RPMI8226 (cell line): ENCODE measurements at regions not wholly inside any gene's neighbourhood (a gene's known extent, or its start where the extent isn't known, plus 50 kb on each side); places are given as distances from the start of the nearest gene placed in this dataset.
"Not testable (repeated sequence)": the region's sequence is repeated elsewhere in the genome, so short reads cannot be mapped to it uniquely, and the experiment has no call there.

Source experiments
- DNase-seq: peaks from one replicate; pipeline ENCODE4 v3.0.0-alpha.2; 2015

DNA sequence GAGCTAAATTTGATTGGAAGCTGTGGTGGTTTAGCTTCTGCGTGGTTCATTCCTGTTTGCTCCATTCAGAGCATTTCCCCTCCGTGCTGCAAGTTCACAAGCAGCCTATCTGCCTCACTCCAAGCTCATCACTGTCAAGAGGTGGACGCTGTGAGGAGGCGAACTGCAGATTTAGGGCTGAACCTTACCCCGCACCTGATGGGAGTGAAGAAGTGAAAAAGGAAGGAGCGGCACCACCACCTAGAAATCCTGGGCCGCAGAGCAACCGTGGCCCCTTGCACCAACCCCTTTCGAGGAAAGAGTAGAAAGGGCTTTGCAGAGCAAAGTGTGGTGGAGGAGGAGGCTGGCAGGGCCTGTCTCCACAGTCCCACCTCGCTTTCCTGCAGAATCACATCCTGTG, 117.4 kb downstream of the IER5 start:
- no peak for DNase-seq

DNA sequence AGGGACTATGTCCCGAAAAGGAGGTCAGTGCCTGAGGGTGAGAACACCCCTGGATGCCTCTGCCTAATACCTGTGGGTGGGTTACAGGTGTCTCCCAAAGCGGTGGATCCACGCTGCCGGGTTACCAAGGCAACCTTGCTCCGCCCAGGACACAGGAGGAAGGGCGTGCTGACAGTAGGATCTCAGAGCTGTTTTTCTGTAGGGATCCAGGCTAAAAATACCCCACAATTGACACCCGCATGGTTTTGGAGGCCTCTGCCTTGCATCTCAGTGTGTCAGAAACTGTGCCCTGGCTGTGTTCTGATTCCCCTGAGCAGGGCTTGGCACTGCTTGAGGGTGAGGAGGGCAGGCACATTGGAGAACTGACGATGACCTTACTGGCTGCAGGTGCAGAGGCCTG, 118.0 kb downstream of the IER5 start:
- DNase-seq, result no peak

GRCh38 chr1:181206979-181207790, 118.7 kb downstream of the IER5 start:
- DNase-seq, result no peak

- DNase-seq, result no peak
Observed at GRCh38 chr1:181208083-181208482, 119.6 kb downstream of the IER5 start.

DNA sequence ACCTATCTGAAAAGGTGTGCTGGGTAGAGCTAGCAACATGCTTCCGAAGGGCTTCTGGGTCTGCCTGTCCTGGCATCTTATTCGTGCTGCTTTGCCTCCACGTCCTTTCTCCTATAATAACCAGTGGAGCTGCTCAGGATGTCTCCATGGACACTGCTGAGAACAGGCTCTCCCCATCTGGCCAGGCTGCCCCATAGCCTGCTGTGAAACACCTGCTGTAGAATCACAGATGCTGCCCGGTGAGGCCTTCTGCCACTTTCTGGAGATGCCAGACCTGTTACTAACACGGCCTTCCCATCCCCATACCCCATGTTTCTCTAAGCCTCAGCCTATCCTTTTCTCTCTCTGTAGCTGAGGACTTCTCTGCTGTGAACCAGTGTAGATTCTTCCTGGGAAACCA, 120.5 kb downstream of the IER5 start:
- no peak for DNase-seq

- no peak for DNase-seq
Observed at GRCh38 chr1:181213056-181213455, 124.6 kb downstream of the IER5 start.

- no peak for DNase-seq
Observed at GRCh38 chr1:181216591-181216994, 128.1 kb downstream of the IER5 start.

DNA sequence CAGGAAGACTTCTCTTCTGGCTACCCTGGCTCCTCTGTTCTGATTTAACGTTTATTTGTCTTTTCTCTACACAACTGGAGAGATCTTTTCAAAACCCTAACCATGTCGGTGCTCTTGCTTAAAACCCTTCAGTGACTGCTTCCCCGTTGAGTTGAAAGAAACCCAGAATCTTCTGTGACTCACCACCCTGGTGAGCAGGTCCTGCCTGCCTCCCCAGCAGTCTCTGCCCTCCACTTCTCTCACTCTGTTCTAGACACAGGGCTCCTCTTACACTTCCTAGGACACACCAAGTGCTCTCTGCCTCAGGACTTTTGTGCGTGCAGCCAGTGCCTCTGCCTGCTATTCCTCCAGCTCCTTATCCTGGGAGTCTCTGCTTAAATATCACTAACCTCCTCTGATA, 131.4 kb downstream of the IER5 start:
- DNase-seq, result no peak

DNA sequence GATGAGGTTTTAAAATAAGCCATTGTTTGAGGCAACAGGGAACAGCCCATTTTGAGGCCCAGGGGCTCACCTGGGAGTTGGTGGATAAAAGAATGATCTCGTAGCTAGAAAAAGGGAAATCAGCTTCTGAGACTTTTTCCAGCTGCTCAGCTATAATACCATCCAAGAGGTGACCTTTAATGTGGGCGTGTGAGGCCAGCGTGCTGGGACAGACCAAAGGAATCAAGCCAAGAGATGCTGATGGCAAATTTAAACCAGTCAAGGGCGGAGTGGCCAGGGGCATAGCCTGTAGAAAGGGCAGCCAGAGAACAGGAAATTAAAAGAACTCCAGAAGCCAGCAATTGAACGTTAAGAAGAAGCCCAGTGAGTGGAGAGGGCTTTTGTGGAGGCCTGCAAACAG, 132.6 kb downstream of the IER5 start:
- DNase-seq, result no peak

GRCh38 chr1:181222972-181223505, 134.5 kb downstream of the IER5 start:
- no peak for DNase-seq

GRCh38 chr1:181226728-181227127, 138.2 kb downstream of the IER5 start:
- not testable (repeated sequence) for DNase-seq

DNA sequence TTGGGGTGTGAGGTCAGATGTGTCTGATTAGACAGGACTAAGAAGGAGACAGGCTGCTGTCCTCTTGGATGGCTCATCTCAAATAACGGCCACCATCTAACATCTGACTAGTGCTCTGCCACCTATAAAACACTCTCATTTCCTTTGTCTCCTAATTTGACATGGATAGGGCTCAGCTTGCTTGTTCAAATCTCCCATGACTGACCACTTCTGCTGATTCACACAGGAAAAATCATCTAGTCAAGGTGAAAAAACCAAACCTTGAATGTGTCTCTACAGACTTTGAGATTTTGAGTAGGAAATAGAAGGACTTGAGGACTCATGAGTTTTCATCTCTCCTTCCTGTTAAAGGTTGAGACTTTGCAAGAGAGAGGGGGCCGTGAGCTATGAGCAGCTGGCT, 150.6 kb downstream of the IER5 start:
- no peak for DNase-seq

GRCh38 chr1:181246320-181246719, 157.8 kb downstream of the IER5 start:
- DNase-seq, result not testable (repeated sequence)

- DNase-seq, result not testable (repeated sequence)
Observed at GRCh38 chr1:181248361-181248760, 159.9 kb downstream of the IER5 start.

DNA sequence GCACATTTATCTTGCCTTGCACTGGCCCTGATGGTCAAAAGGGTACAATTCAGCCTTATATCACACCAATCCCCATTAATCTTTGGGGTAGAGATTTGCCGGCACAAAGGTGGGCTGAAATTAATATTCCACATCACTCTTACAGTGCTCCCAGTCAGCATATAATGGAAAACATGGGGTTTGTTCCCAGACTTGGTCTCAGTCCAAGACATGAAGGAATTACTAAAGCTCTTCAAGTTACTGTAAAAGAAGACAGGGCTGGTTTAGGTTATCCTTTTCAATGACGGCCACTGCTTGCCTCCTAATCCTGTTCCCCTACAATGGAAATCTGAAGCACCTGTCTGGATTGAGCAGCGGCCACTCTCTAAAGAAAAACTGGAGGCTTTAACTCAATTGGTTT, 160.7 kb downstream of the IER5 start:
- DNase-seq, result no peak

DNA sequence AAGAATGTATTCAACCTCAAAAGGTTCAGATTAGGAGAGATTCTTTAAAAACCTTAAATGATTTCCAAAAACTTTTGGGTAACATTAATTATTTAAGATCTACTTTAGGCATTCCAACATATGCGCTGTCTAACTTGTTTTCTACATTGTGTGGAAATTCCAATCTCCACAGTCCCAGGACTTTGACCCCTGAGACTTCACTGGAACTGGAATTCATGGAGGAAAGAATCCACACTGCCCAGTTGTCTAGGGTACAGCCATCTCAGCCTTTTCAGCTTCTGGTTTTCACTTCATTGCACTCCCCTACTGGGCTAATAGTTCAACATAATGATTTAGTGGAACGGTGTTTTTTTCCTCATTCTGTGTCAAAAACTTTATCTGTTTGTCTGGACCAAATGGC, 161.5 kb downstream of the IER5 start:
- no peak for DNase-seq

GRCh38 chr1:181251001-181251712, 162.7 kb downstream of the IER5 start:
- DNase-seq, result no peak

DNA sequence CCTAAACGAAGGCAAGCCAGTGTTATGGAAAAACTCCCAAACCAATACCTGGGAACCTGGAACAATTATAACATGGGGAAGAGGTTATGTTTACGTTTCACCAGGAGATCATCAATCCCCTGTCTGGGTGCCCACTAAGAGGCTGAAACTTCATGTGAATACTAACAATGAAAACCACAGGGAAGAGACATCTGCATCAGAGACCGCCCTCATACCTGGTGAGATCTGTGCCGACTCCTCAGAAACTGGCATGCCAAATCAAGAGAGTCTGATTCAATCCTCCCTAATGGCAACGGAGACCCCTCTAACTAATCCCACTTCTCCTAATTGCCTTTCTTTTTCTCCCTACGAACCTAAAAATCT, 163.2 kb downstream of the IER5 start:
- DNase-seq, result no peak

GRCh38 chr1:181253601-181254000, 165.1 kb downstream of the IER5 start:
- DNase-seq, result not testable (repeated sequence)

GRCh38 chr1:181255270-181255929, 166.9 kb downstream of the IER5 start:
- DNase-seq, result no peak

GRCh38 chr1:181257117-181257516, 168.6 kb downstream of the IER5 start:
- no peak for DNase-seq

- no peak for DNase-seq
Observed at GRCh38 chr1:181259026-181259745, 170.7 kb downstream of the IER5 start.

DNA sequence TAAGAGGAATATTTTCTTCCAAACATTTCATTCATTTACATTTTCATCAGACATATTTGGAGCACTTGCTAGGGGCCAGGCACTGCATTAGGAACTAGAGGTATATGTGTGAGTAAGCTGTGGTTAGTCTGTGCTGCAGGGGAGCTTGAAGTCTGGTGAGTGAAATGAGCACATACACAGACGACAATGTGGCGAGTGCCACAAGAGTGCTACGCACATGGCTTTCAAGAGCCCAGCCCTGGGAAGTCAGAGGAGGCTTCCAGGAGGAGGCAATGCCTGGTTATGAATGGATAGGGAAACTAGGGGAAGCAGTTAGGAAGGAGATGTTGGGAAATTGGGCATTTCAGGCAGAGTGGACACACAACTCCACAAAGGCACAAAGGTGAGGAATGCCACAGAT, 171.8 kb downstream of the IER5 start:
- DNase-seq, result no peak
